RWPE1 (cell line): ENCODE measurements at regions not wholly inside any gene's neighbourhood (a gene's known extent, or its start where the extent isn't known, plus 50 kb on each side); places are given as distances from the start of the nearest gene placed in this dataset.

Experiments used
- CTCF ChIA-PET: fragments of 350-600 bp; sonication (Branson Sonifier 250); formaldehyde crosslinking; extraction: SDS; loops from one replicate; lab custom pipeline; 2021; lab: Yijun Ruan, JAX
- POLR2A ChIA-PET: fragments of 400-600 bp; formaldehyde crosslinking; extraction: SDS; loops from one replicate; lab custom pipeline; 2020; ENCODE audit warnings: antibody characterized with exemption; ENCODE audit not compliant: low non-redundant PET; lab: Yijun Ruan, JAX
- DNase-seq: peaks from one replicate; pipeline ENCODE4 v3.0.0; 2012; ENCODE audit warnings: low spot score
- H3K27ac ChIP-seq: fragments of 450-650 bp; 2 replicates; pipeline ENCODE4 v1.5.1; 2017
- CTCF ChIP-seq: fragments of 450-650 bp; conservative IDR thresholded peaks from 2 replicates; pipeline ENCODE4 v1.5.1; 2017; ENCODE audit warnings: low read depth, mild to moderate bottlenecking

DNA sequence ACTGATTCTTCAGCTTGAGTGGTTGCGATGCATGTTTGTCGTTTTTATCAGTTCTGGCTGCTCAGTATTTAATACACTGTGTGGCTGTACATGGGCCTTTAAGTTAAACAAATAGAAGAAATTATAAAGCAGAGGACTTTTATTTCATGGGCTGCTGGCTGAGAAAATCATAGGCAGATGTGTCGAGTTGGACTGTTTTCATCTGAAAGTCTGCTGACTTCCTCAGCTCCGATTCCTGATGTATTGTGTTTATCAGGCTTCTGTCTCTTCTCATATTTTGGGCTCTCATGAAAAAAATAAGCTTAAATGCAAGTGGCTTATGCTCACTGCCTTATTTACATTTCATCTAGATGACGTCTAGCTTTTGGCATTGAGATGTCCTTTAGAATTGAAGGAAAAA lies 129.5 kb upstream of the GGTLC1 start:
- no peak overlapping the region for H3K27ac ChIP-seq
- TF ChIP-seq CTCF: no peak
- ChIA-PET POLR2A (no interaction called here), CTCF (no interaction called here)
- no peak for DNase-seq

- POLR2A ChIA-PET: no interaction called here
- CTCF ChIA-PET: no interaction called here
- no peak for TF ChIP-seq CTCF
- DNase-seq: no peak
- no peak overlapping the region for H3K27ac ChIP-seq
These were observed 128.8 kb upstream of the GGTLC1 start for GRCh38 chr20:24117383-24117782.

- no peak overlapping the region for H3K27ac ChIP-seq
- DNase-seq: no peak
- POLR2A ChIA-PET: no interaction called here
- CTCF ChIA-PET: interaction anchor here (0.9 kb wide), 1 partner anchor 801 kb away, joined by 8 read pairs; no protein-coding TSS in a partner anchor
- TF ChIP-seq CTCF: no peak
These were observed 128.0 kb upstream of the GGTLC1 start for GRCh38 chr20:24116611-24117010.

- no peak overlapping the region for H3K27ac ChIP-seq
- POLR2A ChIA-PET: no interaction called here
- DNase-seq: no peak
- no peak for TF ChIP-seq CTCF
- CTCF ChIA-PET: interaction anchor here (0.7 kb wide), 1 partner anchor 1058 kb away, joined by 3 read pairs; no protein-coding TSS in a partner anchor
These were observed 123.8 kb upstream of the GGTLC1 start for GRCh38 chr20:24112360-24112759.

- ChIA-PET POLR2A (no interaction called here), CTCF (no interaction called here)
- no peak for TF ChIP-seq CTCF
- DNase-seq: no peak
- H3K27ac ChIP-seq: no peak overlapping the region
These were observed 123.3 kb upstream of the GGTLC1 start for GRCh38 chr20:24111858-24112257.

DNA sequence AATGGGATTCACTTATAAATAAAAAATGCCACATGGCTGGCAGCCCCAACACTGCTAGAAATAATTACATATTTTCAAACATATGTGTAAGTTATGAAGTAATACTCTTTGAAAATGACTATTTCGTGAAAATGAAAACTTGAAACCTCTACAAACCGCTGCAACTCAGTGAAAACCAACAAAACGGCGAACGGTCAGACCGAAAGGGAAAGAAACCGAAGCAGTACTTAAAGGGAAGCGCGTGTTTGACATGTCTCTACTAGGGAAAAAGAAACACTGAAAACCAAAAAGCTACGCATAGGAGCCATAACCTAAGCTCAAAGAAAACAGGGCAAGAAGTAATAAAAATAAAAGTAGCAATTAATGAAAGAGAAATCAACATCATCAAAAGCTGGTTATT lies 121.0 kb upstream of the GGTLC1 start:
- ChIA-PET CTCF (no interaction called here), POLR2A (no interaction called here)
- DNase-seq: no peak
- no peak overlapping the region for H3K27ac ChIP-seq
- no peak for TF ChIP-seq CTCF

DNA sequence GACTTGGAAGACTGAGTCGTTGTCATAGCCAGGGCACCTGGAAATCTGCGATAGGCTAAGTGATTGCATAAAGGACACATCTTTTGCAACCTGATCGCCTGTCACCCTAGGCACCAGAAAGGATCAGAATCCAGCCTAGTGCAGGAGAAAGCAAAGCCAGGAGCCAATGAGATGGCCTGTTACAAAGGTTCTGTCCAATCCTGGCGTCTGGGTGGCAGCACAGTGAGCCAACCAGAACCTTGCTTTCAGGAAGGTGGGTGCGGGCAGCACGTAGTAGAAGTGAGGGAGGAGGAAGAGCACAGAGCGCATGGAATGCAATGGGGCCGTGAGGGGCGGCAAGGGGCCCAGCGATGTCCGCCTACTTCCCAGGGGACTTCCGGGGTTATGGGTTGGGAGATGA lies 120.4 kb upstream of the GGTLC1 start:
- H3K27ac ChIP-seq: no peak overlapping the region
- ChIA-PET CTCF (no interaction called here), POLR2A (no interaction called here)
- DNase-seq: no peak
- TF ChIP-seq CTCF: no peak
